ENCODE measurements at regions not wholly inside any gene's neighbourhood (a gene's known extent, or its start where the extent isn't known, plus 50 kb on each side); places are given as distances from the start of the nearest gene placed in this dataset.

GRCh38 chr13:79870123-79870522, 389.2 kb downstream of the NDFIP2 start:
- ATAC-seq (no peak), DNase-seq (no peak)
- H3K27me3 ChIP-seq: no peaks in the 10 kb centered on the region
- H3K4me1 ChIP-seq: peaks cover 17% of the 10 kb centered on the region
- H3K27ac ChIP-seq: peak overlapping the region in 1 of 4 donors; percentile 36
- intact Hi-C loops (cut with DNase I): no loop called here
- TF ChIP-seq POLR2A (IDR thresholded peaks at IDR 0.05) (no peak), CTCF (IDR thresholded peaks at IDR 0.05) (no peak)
- no peaks in the 10 kb centered on the region for H3K36me3 ChIP-seq (replicated peaks in 1 of 2; ENCODE audit: insufficient read depth in 1 of 2, low read depth in 2 of 2)
- no peak overlapping the region for H3K4me3 ChIP-seq
- no peaks in the 10 kb centered on the region for H3K9me3 ChIP-seq

- H3K4me3 ChIP-seq: no peak overlapping the region
- 18 to 23% methylated on average over 2 of the region's 2 CpGs for WGBS, 2 donors
- DNase-seq (peak in 1 of 4 donors; percentile 49), ATAC-seq (peak; percentile 98)
- peak overlapping the region in 1 of 4 donors; percentile 36 for H3K27ac ChIP-seq
- H3K36me3 ChIP-seq (replicated peaks in 1 of 2; ENCODE audit: insufficient read depth in 1 of 2, low read depth in 2 of 2): no peaks in the 10 kb centered on the region
- intact Hi-C loops (cut with DNase I): no loop called here
- no peaks in the 10 kb centered on the region for H3K9me3 ChIP-seq
- TF ChIP-seq POLR2A (IDR thresholded peaks at IDR 0.05): no peak
- TF ChIP-seq CTCF (IDR thresholded peaks at IDR 0.05): no peak
- peaks cover 17% of the 10 kb centered on the region for H3K4me1 ChIP-seq
- no peaks in the 10 kb centered on the region for H3K27me3 ChIP-seq
Observed at GRCh38 chr13:79869326-79869725, 388.4 kb downstream of the NDFIP2 start.

GRCh38 chr13:79867254-79867653, 386.3 kb downstream of the NDFIP2 start:
- Histone ChIP-seq H3K4me1 (peaks cover 17% of the 10 kb centered on the region), H3K36me3 (replicated peaks in 1 of 2; ENCODE audit: insufficient read depth in 1 of 2, low read depth in 2 of 2) (no peaks in the 10 kb centered on the region), H3K27me3 (no peaks in the 10 kb centered on the region), H3K4me3 (no peak overlapping the region), H3K9me3 (no peaks in the 10 kb centered on the region), H3K27ac (no peak overlapping the region)
- DNase-seq (no peak), ATAC-seq (no peak)
- WGBS, 2 donors: 65 to 69% methylated on average over 1 of the region's 1 CpG
- intact Hi-C loops (cut with DNase I): no loop called here
- TF ChIP-seq POLR2A (IDR thresholded peaks at IDR 0.05): no peak
- no peak for TF ChIP-seq CTCF (IDR thresholded peaks at IDR 0.05)

GRCh38 chr13:79866436-79866835, 385.5 kb downstream of the NDFIP2 start:
- Histone ChIP-seq H3K27ac (no peak overlapping the region), H3K4me3 (no peak overlapping the region), H3K27me3 (no peaks in the 10 kb centered on the region), H3K36me3 (replicated peaks in 1 of 2; ENCODE audit: insufficient read depth in 1 of 2, low read depth in 2 of 2) (no peaks in the 10 kb centered on the region), H3K9me3 (no peaks in the 10 kb centered on the region), H3K4me1 (peaks cover 17% of the 10 kb centered on the region)
- ATAC-seq (no peak), DNase-seq (no peak)
- TF ChIP-seq CTCF (IDR thresholded peaks at IDR 0.05) (no peak), POLR2A (IDR thresholded peaks at IDR 0.05) (no peak)
- 90 to 92% methylated on average over 2 of the region's 2 CpGs for WGBS, 2 donors
- intact Hi-C loops (cut with DNase I): no loop called here

- 69 to 72% methylated on average over 2 of the region's 2 CpGs for WGBS, 2 donors
- no peak for DNase-seq
- H3K4me3 ChIP-seq: no peak overlapping the region
- ATAC-seq: no peak
- no peak for TF ChIP-seq CTCF (IDR thresholded peaks at IDR 0.05)
- TF ChIP-seq POLR2A (IDR thresholded peaks at IDR 0.05): no peak
- intact Hi-C loops (cut with DNase I): no loop called here
- H3K27ac ChIP-seq: no peak overlapping the region
- no peaks in the 10 kb centered on the region for H3K4me1 ChIP-seq
- no peaks in the 10 kb centered on the region for H3K27me3 ChIP-seq
- H3K36me3 ChIP-seq (replicated peaks in 1 of 2; ENCODE audit: insufficient read depth in 1 of 2, low read depth in 2 of 2): no peaks in the 10 kb centered on the region
- H3K9me3 ChIP-seq: no peaks in the 10 kb centered on the region
Observed at GRCh38 chr13:79862515-79862914, 381.6 kb downstream of the NDFIP2 start.
